ENCODE measurements at regions not wholly inside any gene's neighbourhood (a gene's known extent, or its start where the extent isn't known, plus 50 kb on each side); places are given as distances from the start of the nearest gene placed in this dataset.

- TF ChIP-seq, protein P1, sequence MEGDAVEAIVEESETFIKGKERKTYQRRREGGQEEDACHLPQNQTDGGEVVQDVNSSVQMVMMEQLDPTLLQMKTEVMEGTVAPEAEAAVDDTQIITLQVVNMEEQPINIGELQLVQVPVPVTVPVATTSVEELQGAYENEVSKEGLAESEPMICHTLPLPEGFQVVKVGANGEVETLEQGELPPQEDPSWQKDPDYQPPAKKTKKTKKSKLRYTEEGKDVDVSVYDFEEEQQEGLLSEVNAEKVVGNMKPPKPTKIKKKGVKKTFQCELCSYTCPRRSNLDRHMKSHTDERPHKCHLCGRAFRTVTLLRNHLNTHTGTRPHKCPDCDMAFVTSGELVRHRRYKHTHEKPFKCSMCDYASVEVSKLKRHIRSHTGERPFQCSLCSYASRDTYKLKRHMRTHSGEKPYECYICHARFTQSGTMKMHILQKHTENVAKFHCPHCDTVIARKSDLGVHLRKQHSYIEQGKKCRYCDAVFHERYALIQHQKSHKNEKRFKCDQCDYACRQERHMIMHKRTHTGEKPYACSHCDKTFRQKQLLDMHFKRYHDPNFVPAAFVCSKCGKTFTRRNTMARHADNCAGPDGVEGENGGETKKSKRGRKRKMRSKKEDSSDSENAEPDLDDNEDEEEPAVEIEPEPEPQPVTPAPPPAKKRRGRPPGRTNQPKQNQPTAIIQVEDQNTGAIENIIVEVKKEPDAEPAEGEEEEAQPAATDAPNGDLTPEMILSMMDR (IDR thresholded peaks at IDR 0.05), result no peak
- TF ChIP-seq HMGXB4 (CRISPR knock-in tag; IDR thresholded peaks at IDR 0.05) (no peak), ZBTB21 (CRISPR knock-in tag; IDR thresholded peaks at IDR 0.05; ENCODE audit: borderline replicate concordance) (no peak), SMAD4 (CRISPR knock-in tag; IDR thresholded peaks at IDR 0.05) (no peak), USF1 (CRISPR knock-in tag; IDR thresholded peaks at IDR 0.05) (no peak), ESRRA (CRISPR knock-in tag; IDR thresholded peaks at IDR 0.05; ENCODE audit: borderline replicate concordance) (no peak)
- TF ChIP-seq, protein P2, sequence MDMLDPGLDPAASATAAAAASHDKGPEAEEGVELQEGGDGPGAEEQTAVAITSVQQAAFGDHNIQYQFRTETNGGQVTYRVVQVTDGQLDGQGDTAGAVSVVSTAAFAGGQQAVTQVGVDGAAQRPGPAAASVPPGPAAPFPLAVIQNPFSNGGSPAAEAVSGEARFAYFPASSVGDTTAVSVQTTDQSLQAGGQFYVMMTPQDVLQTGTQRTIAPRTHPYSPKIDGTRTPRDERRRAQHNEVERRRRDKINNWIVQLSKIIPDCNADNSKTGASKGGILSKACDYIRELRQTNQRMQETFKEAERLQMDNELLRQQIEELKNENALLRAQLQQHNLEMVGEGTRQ (CRISPR knock-in tag; IDR thresholded peaks at IDR 0.05), result no peak
Observed at GRCh38 chr11:112339566-112339965, 78.9 kb upstream of the PLET1 start.

Data from WTC11 (cell line).